HEK293T (cell line): ENCODE measurements at regions not wholly inside any gene's neighbourhood (a gene's known extent, or its start where the extent isn't known, plus 50 kb on each side); places are given as distances from the start of the nearest gene placed in this dataset.

Experiments
- BHLHE40 ChIP-seq: fragments of 450-650 bp; IDR thresholded peaks from 2 replicates; pipeline ENCODE4 v1.6.1; 2016; ENCODE audit warnings: mild to moderate bottlenecking, moderate library complexity, borderline replicate concordance
- FOXK2 ChIP-seq: fragments of 450-650 bp; IDR thresholded peaks from 2 replicates; pipeline ENCODE4 v1.6.1; 2016; ENCODE audit warnings: mild to moderate bottlenecking
- FOXM1 ChIP-seq: fragments of 450-650 bp; IDR thresholded peaks from 2 replicates; pipeline ENCODE4 v1.6.1; 2017; ENCODE audit warnings: mild to moderate bottlenecking, borderline replicate concordance
- LEF1 ChIP-seq: fragments of 450-650 bp; IDR thresholded peaks from 2 replicates; pipeline ENCODE4 v1.6.1; 2017; ENCODE audit warnings: mild to moderate bottlenecking, borderline replicate concordance
- NFRKB ChIP-seq: fragments of 450-650 bp; IDR thresholded peaks from 2 replicates; pipeline ENCODE4 v1.6.1; 2016; ENCODE audit warnings: mild to moderate bottlenecking, moderate library complexity
- SP1 ChIP-seq: fragments of 450-650 bp; IDR thresholded peaks from 2 replicates; pipeline ENCODE4 v1.6.1; 2017

DNA sequence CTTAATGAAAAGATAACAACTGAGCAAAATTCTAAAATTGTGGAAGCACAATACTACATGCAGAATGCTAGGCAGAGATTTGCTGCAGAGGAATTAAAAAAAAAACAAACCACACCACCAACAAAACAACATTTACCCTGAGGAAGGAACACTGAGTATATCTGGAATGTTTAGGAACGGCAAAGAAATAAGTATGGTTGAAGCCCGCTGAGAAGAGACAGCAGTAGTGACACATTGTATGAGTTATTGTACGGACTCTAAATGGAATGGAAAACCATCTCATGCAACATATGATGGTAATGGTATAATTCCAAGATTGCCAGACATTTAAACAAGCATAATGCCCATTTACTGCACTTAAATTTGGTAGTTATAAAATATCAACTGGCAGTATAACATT lies 568.2 kb upstream of the CCDC54 start:
- no peak for TF ChIP-seq LEF1
- no peak for TF ChIP-seq FOXK2
- TF ChIP-seq BHLHE40: no peak
- TF ChIP-seq NFRKB: no peak
- TF ChIP-seq SP1: no peak
- no peak for TF ChIP-seq FOXM1
